ENCODE measurements at regions not wholly inside any gene's neighbourhood (a gene's known extent, or its start where the extent isn't known, plus 50 kb on each side); places are given as distances from the start of the nearest gene placed in this dataset.
"Not testable (repeated sequence)": the region's sequence is repeated elsewhere in the genome, so short reads cannot be mapped to it uniquely, and the experiment has no call there.

DNA sequence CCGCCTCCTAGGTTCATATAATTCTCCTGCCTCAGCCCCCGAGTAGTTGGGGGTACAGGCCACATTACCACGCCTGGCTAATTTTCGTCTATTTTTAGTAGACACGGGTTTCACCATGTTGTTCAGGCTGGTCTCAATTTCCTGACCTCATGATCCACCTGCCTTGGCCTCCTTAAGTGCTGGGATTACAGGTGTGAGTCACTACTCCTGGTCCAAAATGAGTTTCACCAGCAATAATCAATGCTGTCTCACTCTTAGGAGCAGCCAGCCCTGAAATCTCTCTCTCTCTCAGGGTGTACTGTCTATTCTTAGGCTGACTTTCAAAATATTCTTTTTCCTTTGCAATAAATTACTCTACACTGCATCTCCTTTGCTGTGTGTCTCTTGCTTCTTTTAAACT, 177.5 kb upstream of the HSFY2 start:
- DNase-seq (no peak), ATAC-seq (no peak)

DNA sequence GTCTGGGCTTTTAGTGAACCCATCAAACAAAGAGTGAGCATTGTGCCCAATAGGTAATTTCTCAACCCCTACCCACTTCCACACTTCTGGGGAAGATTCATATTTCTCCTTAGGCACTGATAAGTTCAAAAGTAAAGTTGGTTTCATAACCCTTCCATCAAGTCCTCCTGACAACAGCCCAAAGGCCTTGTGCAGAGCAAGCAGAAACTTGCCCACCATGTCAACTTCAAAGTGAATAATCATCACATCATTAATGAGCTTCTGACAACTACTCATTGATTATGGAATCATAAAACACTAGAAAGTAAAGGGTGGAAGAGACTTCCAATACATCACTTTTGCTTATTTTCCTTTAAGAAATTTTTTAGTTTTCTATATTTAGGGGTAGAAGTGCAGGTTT, 163.3 kb upstream of the HSFY2 start:
- DNase-seq (no peak), ATAC-seq (no peak)

DNA sequence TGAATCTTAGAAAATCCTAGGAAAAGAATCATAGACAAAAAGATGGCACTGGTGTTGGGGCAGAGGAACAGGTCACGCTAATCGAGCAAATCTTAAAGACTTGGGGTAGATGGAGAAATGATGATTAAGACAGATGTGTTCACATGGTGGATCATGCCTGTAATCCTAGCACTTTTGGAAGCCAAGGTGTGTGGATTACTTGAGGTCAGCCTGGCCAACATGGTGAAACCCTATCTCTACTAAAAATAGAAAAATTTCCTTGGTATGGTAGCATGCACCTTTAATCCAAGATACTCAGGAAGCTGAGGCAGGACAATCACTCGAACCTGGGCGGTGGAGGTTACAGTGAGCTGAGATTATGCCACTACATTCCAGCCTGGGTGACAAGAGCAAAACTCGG, 145.7 kb upstream of the HSFY2 start:
- no peak for DNase-seq
- ATAC-seq, result no peak

DNA sequence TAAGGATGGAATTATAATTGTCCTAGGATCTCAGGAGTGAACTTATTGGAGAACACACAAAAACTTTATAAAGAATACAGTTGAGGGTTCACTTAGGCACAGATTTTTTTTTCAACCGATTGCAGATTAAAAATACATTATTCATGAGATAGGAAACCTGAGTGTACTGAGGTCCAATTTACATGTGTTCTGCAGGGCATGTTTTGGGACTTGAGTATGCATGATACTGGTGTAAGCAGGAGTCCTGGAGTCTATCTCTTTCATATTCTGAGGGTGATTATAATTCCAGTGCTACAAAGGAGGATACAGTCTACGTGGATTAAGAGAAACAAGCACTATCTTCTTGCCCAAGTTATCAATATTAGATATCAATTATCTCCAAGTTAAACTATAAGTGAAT, 139.3 kb upstream of the HSFY2 start:
- ATAC-seq (no peak), DNase-seq (no peak)

DNA sequence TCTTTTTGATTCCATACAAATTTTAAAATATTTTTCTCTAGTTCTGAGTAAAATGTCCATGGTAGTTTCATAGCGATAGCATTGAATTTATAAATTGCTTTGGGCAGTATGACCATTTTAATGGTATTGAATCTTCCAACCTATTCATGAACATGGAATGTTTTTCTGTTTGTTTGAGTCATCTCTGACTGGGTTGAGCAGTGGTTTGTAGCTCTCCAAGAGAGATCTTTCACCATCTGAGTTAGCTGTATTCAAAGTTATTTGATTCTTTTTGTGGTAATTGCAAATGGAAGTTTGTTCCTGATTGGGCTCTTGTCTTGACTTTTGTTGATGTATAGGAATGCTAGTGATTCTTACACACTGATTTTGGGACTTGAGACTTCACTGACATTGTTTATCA, 136.3 kb upstream of the HSFY2 start:
- ATAC-seq (no peak), DNase-seq (no peak)

DNA sequence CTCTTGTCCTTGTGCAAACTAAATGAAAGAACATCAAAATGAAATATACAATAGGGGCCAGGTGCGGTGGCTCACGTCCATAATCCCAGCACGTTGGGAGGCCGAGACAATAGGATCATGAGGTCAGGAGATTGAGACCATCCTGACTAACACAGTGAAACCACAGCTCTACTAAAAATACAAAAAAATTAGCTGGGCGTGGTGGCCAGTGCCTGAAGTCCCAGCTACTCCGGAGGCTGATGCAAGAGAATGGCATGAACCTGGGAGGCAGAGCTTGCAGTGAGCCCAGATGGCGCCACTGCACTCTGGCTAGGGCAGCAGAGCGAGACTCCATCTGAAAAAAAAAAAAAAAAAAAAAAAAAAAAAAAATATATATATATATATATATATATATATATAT, 132.7 kb upstream of the HSFY2 start:
- not testable (repeated sequence) for ATAC-seq, DNase-seq

DNA sequence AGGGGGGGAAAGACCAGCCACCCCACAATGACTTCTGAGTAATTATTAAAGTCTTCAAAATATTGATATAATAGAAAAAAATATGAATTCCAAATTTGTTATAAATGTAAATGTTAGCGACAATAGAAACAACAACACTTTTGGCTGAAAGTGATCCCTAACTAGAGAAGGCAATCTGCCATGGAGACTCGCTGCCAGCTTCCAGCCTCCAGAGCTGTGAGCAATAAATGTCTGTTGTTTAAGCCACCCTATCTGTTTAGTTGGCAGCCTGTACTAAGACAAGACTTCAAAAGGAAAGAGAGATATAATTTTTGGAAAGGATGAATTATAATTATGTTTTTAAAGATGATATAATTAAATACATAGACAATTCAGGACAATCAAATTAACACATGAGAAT, 130.8 kb upstream of the HSFY2 start:
- ATAC-seq, result no peak
- DNase-seq, result no peak

DNA sequence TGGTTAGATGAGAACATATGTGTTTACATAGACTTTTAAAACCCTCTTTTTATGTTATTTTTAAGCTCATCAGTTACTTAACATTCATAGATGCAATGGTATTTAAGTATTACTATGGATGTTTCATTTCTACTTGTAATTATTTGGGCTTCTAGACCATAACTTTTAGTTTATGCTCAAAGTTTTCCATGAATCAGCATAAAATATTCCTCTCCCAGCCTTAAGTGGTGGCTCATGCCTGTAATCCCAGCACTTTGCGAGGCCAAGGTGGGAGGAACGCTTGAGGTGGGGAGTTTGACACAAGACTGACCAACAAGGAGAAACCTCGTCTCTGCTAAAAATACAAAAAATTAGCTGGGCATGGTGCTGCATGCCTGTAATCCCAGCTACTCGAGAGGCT, 118.5 kb upstream of the HSFY2 start:
- ATAC-seq (no peak), DNase-seq (no peak)

DNA sequence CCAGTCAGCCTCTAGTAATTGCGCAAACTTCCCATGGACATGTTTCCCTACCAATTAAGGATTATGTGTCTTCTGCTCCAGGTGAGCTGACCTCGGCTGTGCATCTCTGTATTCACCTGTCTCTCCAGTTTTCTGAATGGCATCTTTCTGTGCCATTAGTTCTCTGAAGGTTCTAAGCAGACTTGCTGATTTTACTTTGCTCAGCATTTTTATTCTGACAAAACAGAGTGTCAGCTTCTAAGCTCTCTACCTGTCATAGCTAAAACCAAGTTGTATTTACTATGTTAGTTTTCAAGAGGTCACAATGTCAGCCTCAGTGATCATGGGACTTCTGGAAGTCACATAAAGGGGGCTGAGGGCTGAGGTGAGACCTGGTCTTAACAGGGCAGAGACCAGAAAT, 116.0 kb upstream of the HSFY2 start:
- ATAC-seq, result no peak
- DNase-seq, result no peak

DNA sequence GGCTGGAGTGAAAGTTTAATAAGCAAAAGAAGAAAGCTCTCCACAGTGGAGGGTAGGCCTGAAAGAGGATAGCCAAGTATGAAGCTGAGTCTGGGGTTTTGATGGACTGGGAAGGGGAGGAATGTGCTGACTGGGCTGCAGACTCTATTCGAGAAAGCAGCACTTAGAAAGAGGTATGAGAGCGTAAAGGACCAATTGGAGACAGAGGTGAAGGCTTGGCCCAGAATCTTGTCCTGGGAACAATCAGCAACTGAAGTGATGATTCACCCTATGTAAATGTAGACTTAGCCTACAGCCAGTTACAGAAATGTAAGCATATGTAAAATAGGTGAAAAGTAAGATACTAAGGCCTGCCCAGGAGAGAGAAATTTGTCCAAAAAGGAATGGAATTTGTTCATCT, 111.2 kb upstream of the HSFY2 start:
- no peak for DNase-seq
- no peak for ATAC-seq

DNA sequence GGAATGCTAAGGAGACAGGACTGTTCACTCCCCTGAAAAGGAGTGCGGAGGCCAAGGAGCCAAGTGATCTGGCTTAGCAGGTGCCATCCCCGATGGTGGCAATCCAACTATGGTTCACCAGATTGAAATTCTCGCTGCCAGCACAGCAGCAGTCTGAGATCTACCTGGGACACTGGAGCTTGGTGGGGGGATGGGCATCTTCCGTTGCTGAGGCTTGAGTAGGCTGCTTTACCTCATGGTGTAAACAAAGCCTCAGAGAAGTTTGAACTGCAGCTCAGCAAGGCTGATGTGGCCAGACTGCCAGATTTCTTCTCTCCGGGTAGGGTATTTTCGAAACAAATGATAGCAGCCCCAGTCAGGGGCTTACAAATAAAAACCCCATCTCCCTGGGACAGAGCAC, 95.6 kb upstream of the HSFY2 start:
- ATAC-seq, DNase-seq: not testable (repeated sequence)

DNA sequence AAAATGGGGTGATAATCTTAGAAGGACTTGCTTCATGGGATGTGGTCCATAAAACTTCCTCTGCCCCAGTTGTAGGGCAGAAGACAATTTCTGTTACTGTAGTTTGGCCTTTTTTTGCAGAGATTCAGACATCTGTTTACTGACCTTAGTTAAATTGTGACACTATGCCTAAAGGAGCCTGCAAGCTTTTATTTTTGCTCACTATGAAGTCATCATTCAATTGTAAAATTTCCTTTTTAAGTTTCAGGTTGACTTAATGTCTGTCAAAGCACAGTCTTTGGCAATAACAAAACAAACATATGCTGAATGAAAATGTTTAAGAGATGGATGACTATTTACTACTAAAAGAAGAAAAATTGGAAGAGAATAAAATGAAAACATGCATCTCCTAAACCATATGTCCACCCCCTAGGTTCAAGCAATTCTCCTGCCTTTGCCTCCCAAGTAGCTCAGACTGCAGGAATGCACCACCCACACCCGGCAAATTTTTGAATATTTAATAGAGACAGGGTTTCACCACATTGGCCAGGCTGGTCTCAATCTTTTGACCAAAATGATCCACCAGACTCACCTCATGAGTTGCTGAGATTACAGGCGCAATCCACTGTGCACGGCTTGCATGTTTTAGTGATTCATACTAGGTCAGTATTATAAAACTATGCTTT, 93.5 kb upstream of the HSFY2 start:
- DNase-seq, ATAC-seq: not testable (repeated sequence)

DNA sequence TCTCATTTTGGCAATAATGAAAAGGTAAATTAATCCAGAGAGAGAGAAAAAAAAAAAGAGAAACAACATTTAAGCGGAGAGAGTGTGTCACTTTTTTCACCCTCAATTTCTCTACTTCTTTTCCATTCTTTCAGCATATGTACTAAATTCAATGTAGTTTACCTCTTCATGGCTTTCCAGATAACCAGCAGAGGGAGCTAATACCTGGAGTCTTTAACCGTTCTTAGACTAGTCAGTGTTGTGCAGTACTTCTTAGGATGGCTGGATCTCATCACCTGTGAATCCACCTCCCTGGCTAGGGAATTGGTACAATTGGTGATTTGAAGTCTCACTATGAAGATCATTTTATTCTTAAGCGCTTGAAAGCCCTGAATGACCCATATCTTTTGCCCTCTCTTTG, 87.3 kb upstream of the HSFY2 start:
- ATAC-seq, DNase-seq: not testable (repeated sequence)

DNA sequence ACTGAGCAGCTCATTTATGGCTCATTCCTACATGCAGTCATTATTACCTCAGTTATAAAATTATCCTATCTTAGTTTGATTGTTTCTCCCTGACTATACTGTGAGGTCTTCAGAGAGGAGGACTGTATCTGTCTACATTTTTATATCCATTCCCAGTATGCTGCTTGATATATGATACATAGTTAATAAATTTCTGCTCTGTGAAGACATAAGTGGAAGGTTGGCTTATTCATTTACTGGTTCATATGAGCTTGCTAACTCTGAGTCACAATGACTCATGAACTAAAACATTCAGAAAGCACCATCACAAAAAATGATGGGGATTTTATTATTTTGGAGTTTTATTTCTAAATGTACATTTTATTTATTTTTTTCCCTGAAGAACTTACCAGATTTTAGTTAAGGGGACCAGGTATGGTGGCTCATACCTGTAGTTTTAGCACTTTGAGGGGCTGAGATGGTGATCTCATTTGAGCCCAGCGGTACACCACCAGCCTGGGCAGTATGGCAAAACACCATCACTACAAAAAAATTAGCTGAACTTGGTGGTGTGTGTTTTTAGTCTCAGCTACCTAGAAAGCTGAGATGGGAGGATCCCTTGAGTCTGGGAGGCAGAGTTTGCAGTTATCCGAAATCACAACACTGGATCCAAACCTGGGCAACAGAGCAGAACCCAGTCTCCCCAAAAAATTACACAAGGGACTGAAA, 85.1 kb upstream of the HSFY2 start:
- not testable (repeated sequence) for DNase-seq, ATAC-seq

DNA sequence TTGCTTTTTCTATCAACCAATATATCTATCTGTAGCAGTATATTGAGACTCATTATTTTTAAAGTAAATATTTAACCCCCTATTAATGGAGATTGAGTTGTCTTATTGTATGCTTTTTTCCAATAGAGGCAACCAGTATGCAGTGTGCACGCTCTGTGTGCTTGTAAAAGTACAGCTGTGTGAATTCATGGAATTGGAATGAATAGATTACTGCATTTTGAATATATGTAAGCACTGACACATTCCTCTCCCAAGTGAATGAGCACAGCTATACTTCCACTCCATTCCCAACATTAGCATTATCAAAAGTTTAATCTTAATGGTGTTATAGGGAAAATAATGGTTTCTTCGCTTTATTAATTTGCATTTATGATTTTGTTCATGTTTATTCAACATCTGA, 81.6 kb upstream of the HSFY2 start:
- DNase-seq, ATAC-seq: not testable (repeated sequence)

DNA sequence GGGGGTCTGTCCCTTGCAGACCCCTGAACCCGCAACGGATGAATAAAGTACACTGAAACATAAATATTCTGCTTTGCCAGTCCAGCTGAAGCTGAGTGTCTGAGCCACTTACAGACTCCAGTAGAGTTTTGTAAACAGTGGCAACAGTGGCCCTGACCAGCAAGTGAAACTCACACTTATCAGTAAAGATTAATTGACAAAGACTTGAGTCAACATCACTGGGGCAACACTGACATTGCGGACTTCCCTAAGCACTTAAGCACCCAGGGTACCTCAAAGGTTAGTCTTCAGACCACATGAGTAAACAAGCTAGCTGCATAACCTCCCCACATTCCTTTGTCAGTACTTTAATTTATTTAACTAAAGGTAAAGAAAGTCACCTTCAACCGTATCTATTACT, 79.8 kb upstream of the HSFY2 start:
- not testable (repeated sequence) for ATAC-seq, DNase-seq

DNA sequence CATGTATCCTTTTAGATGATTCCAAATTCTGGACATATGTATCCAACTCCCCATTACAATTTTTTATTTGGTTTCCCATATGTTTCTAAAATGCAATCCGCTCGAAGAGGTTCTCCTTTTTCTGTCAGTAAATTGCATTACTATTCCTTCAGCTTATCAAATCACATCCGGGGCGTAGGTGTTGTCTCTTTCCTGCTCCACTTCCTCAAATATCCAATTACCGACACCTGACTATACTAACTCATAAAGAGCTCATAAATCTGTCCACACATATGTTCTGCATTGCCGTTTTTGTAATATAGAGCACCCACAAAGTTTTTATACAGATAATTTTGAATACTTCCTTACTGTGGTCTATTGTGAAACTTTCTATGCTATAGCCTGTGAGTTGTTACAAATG, 63.1 kb upstream of the HSFY2 start:
- ATAC-seq, DNase-seq: not testable (repeated sequence)
